H1 (cell line): ENCODE measurements at regions not wholly inside any gene's neighbourhood (a gene's known extent, or its start where the extent isn't known, plus 50 kb on each side); places are given as distances from the start of the nearest gene placed in this dataset.

Experiments
- EP300 ChIP-seq, 2 experiments: IDR thresholded peaks; 1 replicate in 1 of 2; 2 replicates in 1 of 2; pipeline ENCODE4 v1.6.1; 2011 to 2012; ENCODE audit warnings: low read depth in 2 of 2, low read length in 2 of 2, mild to moderate bottlenecking in 2 of 2, borderline replicate concordance in 1 of 2, inconsistent platforms in 1 of 2, moderate library complexity in 1 of 2
- POLR2A ChIP-seq, 2 experiments: IDR thresholded peaks; 1 replicate in 1 of 2; 2 replicates in 1 of 2; pipeline ENCODE4 v1.6.1; 2011; ENCODE audit warnings: low read depth in 2 of 2, low read length in 2 of 2, mild to moderate bottlenecking in 2 of 2; ENCODE audit errors: control extremely low read depth in 1 of 2
- YY1 ChIP-seq: IDR thresholded peaks from 2 replicates; pipeline ENCODE4 v1.6.1; 2011; ENCODE audit warnings: low read depth, mild to moderate bottlenecking, low read length
- TF ChIP-seq, protein P1 (sequence below), 3 experiments: IDR thresholded peaks; 1 replicate in 2 of 3; 2 replicates in 1 of 3; pipeline versions ENCODE4 v1.5.1 to v1.6.1; 2011; ENCODE audit warnings: low read length in 3 of 3, mild to moderate bottlenecking in 3 of 3, inconsistent platforms in 2 of 3, low read depth in 1 of 3, moderate library complexity in 1 of 3; ENCODE audit not compliant: insufficient read depth in 1 of 3; ENCODE audit errors: control extremely low read depth in 1 of 3
- TF ChIP-seq, protein P2 (sequence below): IDR thresholded peaks from 2 replicates; pipeline ENCODE4 v1.6.1; 2012; ENCODE audit warnings: low read length, inconsistent platforms

DNA sequence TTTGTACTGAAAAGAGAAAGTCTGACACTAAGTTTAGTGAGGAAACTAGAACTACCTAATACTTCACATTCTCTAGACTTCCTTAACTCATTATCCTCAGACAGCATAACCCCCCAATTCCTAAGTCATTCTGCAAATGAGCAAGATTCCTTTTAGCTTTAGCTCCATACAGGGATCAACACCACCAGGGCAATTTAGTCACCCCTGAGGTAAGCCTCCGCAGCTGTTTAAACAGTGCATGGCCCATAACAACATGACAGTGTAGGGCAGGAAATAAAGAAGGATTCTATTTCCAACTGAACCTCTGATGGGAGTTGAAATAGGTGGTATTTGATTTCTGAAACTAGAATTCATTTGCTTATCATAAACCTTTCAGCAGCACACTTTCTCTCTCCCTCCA is 112.8 kb upstream of the DKK2 start:
- TF ChIP-seq POLR2A (IDR thresholded peaks at IDR 0.05; ENCODE audit: control extremely low read depth in 1 of 2, low read depth in 2 of 2, low read length in 2 of 2) (no peak), EP300 (IDR thresholded peaks at IDR 0.05; ENCODE audit: borderline replicate concordance in 1 of 2, low read depth in 2 of 2, low read length in 2 of 2) (no peak), YY1 (no peak)
- TF ChIP-seq, protein P1, sequence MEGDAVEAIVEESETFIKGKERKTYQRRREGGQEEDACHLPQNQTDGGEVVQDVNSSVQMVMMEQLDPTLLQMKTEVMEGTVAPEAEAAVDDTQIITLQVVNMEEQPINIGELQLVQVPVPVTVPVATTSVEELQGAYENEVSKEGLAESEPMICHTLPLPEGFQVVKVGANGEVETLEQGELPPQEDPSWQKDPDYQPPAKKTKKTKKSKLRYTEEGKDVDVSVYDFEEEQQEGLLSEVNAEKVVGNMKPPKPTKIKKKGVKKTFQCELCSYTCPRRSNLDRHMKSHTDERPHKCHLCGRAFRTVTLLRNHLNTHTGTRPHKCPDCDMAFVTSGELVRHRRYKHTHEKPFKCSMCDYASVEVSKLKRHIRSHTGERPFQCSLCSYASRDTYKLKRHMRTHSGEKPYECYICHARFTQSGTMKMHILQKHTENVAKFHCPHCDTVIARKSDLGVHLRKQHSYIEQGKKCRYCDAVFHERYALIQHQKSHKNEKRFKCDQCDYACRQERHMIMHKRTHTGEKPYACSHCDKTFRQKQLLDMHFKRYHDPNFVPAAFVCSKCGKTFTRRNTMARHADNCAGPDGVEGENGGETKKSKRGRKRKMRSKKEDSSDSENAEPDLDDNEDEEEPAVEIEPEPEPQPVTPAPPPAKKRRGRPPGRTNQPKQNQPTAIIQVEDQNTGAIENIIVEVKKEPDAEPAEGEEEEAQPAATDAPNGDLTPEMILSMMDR (IDR thresholded peaks at IDR 0.05; ENCODE audit: control extremely low read depth in 1 of 3, insufficient read depth in 1 of 3, low read depth in 1 of 3, low read length in 3 of 3) = no peak
- TF ChIP-seq, protein P2, sequence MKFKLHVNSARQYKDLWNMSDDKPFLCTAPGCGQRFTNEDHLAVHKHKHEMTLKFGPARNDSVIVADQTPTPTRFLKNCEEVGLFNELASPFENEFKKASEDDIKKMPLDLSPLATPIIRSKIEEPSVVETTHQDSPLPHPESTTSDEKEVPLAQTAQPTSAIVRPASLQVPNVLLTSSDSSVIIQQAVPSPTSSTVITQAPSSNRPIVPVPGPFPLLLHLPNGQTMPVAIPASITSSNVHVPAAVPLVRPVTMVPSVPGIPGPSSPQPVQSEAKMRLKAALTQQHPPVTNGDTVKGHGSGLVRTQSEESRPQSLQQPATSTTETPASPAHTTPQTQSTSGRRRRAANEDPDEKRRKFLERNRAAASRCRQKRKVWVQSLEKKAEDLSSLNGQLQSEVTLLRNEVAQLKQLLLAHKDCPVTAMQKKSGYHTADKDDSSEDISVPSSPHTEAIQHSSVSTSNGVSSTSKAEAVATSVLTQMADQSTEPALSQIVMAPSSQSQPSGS = no peak
